ENCODE measurements at regions not wholly inside any gene's neighbourhood (a gene's known extent, or its start where the extent isn't known, plus 50 kb on each side); places are given as distances from the start of the nearest gene placed in this dataset.
"Not testable (repeated sequence)": the region's sequence is repeated elsewhere in the genome, so short reads cannot be mapped to it uniquely, and the experiment has no call there.

GRCh38 chr6:92967362-92967761 lies 452.0 kb downstream of the EPHA7 start:
- no peaks in the 10 kb centered on the region for H3K9me3 ChIP-seq
- H3K27ac ChIP-seq = no peak overlapping the region
- H3K36me3 ChIP-seq = no peaks in the 10 kb centered on the region
- DNase-seq (ENCODE audit: low spot score) (no peak), ATAC-seq (ENCODE audit: insufficient number of reproducible peaks, low FRiP score, low read depth) (no peak)
- H3K27me3 ChIP-seq (replicated peaks; ENCODE audit: insufficient read depth) = no peaks in the 10 kb centered on the region
- TF ChIP-seq CTCF (IDR thresholded peaks at IDR 0.05) = no peak
- no peak overlapping the region for H3K4me3 ChIP-seq
- no peaks in the 10 kb centered on the region for H3K4me1 ChIP-seq (ENCODE audit: control insufficient read depth in 1 of 2, low read depth in 2 of 2)

- no peaks in the 10 kb centered on the region for H3K9me3 ChIP-seq
- DNase-seq (ENCODE audit: low spot score) (no peak), ATAC-seq (ENCODE audit: insufficient number of reproducible peaks, low FRiP score, low read depth) (no peak)
- no peaks in the 10 kb centered on the region for H3K4me1 ChIP-seq (ENCODE audit: control insufficient read depth in 1 of 2, low read depth in 2 of 2)
- no peak overlapping the region for H3K27ac ChIP-seq
- no peaks in the 10 kb centered on the region for H3K36me3 ChIP-seq
- H3K27me3 ChIP-seq (replicated peaks; ENCODE audit: insufficient read depth) = no peaks in the 10 kb centered on the region
- no peak overlapping the region for H3K4me3 ChIP-seq
- TF ChIP-seq CTCF (IDR thresholded peaks at IDR 0.05) = no peak
Observed at GRCh38 chr6:92962846-92963245, 456.5 kb downstream of the EPHA7 start.

- DNase-seq (ENCODE audit: low spot score); H3K9me3 ChIP-seq; H3K4me3 ChIP-seq; H3K27ac ChIP-seq; H3K27me3 ChIP-seq (replicated peaks; ENCODE audit: insufficient read depth); H3K36me3 ChIP-seq; ATAC-seq (ENCODE audit: insufficient number of reproducible peaks, low FRiP score, low read depth); H3K4me1 ChIP-seq (ENCODE audit: control insufficient read depth in 1 of 2, low read depth in 2 of 2): not testable (repeated sequence)
Observed at GRCh38 chr6:92952111-92952510, 467.2 kb downstream of the EPHA7 start.

GRCh38 chr6:92945799-92946198 lies 473.6 kb downstream of the EPHA7 start:
- no peaks in the 10 kb centered on the region for H3K36me3 ChIP-seq
- no peaks in the 10 kb centered on the region for H3K27me3 ChIP-seq (replicated peaks; ENCODE audit: insufficient read depth)
- no peaks in the 10 kb centered on the region for H3K9me3 ChIP-seq
- no peak for TF ChIP-seq CTCF (IDR thresholded peaks at IDR 0.05)
- ATAC-seq (ENCODE audit: insufficient number of reproducible peaks, low FRiP score, low read depth) = no peak
- no peaks in the 10 kb centered on the region for H3K4me1 ChIP-seq (ENCODE audit: control insufficient read depth in 1 of 2, low read depth in 2 of 2)
- H3K27ac ChIP-seq = no peak overlapping the region
- no peak overlapping the region for H3K4me3 ChIP-seq
- no peak for DNase-seq (ENCODE audit: low spot score)

GRCh38 chr6:92944132-92944531 lies 475.2 kb downstream of the EPHA7 start:
- Histone ChIP-seq H3K4me3 (no peak overlapping the region), H3K9me3 (no peaks in the 10 kb centered on the region), H3K27ac (no peak overlapping the region), H3K36me3 (no peaks in the 10 kb centered on the region), H3K4me1 (ENCODE audit: control insufficient read depth in 1 of 2, low read depth in 2 of 2) (no peaks in the 10 kb centered on the region), H3K27me3 (replicated peaks; ENCODE audit: insufficient read depth) (no peaks in the 10 kb centered on the region)
- DNase-seq (ENCODE audit: low spot score) = no peak
- TF ChIP-seq CTCF (IDR thresholded peaks at IDR 0.05) = no peak
- ATAC-seq (ENCODE audit: insufficient number of reproducible peaks, low FRiP score, low read depth) = no peak

- DNase-seq (ENCODE audit: low spot score) = no peak
Observed at GRCh38 chr6:92942549-92942948, 476.8 kb downstream of the EPHA7 start.

More at GRCh38 chr6:92942549-92942948, 476.8 kb downstream of the EPHA7 start:
- no peak overlapping the region for H3K4me3 ChIP-seq
- H3K4me1 ChIP-seq (ENCODE audit: control insufficient read depth in 1 of 2, low read depth in 2 of 2) = no peaks in the 10 kb centered on the region
- no peaks in the 10 kb centered on the region for H3K36me3 ChIP-seq
- H3K27me3 ChIP-seq (replicated peaks; ENCODE audit: insufficient read depth) = no peaks in the 10 kb centered on the region
- no peaks in the 10 kb centered on the region for H3K9me3 ChIP-seq
- H3K27ac ChIP-seq = no peak overlapping the region
- TF ChIP-seq CTCF (IDR thresholded peaks at IDR 0.05) = no peak
- ATAC-seq (ENCODE audit: insufficient number of reproducible peaks, low FRiP score, low read depth) = no peak

Data from thoracic aorta (tissue), 2 donors.